Skeletal muscle tissue (tissue), 3 donors: ENCODE measurements at regions not wholly inside any gene's neighbourhood (a gene's known extent, or its start where the extent isn't known, plus 50 kb on each side); places are given as distances from the start of the nearest gene placed in this dataset.
"Not testable (repeated sequence)": the region's sequence is repeated elsewhere in the genome, so short reads cannot be mapped to it uniquely, and the experiment has no call there.

Source experiments
- H3K27ac ChIP-seq: one replicate; pipeline ENCODE4 v1.7.0; 2013; ENCODE audit warnings: mild to moderate bottlenecking, low read depth, low read length, inconsistent platforms
- H3K27me3 ChIP-seq, 3 donors: one replicate each; pipeline ENCODE4 v1.7.0; 2013; ENCODE audit warnings: low read length in 3 of 3; ENCODE audit not compliant: control insufficient read depth in 3 of 3, insufficient read depth in 3 of 3
- H3K36me3 ChIP-seq, 3 donors: one replicate each; pipeline ENCODE4 v1.7.0; 2013; ENCODE audit warnings: low read length in 3 of 3; ENCODE audit not compliant: control insufficient read depth in 3 of 3, insufficient read depth in 3 of 3
- H3K4me1 ChIP-seq, 3 donors: one replicate each; pipeline ENCODE4 v1.7.0; 2013; ENCODE audit warnings: low read length in 3 of 3, mild to moderate bottlenecking in 3 of 3; ENCODE audit not compliant: control insufficient read depth in 3 of 3, insufficient read depth in 3 of 3
- H3K4me3 ChIP-seq, 3 donors: one replicate each; pipeline ENCODE4 v1.7.0; 2013; ENCODE audit warnings: low read length in 3 of 3
- H3K9ac ChIP-seq, 3 donors: one replicate each; pipeline ENCODE4 v1.7.0; 2013; ENCODE audit warnings: low read length in 3 of 3, mild to moderate bottlenecking in 3 of 3, moderate library complexity in 2 of 3, low read depth in 1 of 3
- H3K9me3 ChIP-seq, 3 donors: one replicate each; pipeline ENCODE4 v1.7.0; 2013; ENCODE audit warnings: low read length in 3 of 3; ENCODE audit not compliant: control insufficient read depth in 3 of 3
- donor health status: Osteomylitis.

DNA sequence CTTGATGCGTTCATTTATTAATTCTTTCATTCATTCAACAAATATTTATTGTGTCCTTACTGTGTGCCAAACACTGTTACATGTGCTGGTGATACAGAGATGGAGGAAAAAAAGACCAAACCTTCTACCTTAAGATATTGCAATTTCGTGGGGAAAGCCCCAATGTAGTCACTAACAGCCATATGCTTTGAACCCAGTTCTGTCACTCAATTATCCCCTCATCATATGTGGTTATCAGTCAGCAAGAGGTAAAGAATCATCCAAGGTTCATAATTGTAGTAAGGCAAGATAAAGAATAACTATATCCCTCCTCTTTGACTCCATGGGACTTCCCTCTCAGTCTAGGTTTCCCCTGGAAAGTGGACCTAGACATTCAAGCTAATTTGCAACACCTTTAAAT, 1185.6 kb upstream of the CELF4 start:
- no peak overlapping the region for H3K27ac ChIP-seq
- no peak overlapping the region for H3K4me3 ChIP-seq
- H3K9me3 ChIP-seq, result peaks cover 0 to 3% (median 0%) of the 10 kb centered on the region in 3 donors
- H3K27me3 ChIP-seq, result no peaks in the 10 kb centered on the region
- no peaks in the 10 kb centered on the region for H3K36me3 ChIP-seq
- H3K9ac ChIP-seq, result no peak overlapping the region
- no peaks in the 10 kb centered on the region for H3K4me1 ChIP-seq

- Histone ChIP-seq H3K9me3 (peaks cover 0 to 3% (median 0%) of the 10 kb centered on the region in 3 donors), H3K4me1 (no peaks in the 10 kb centered on the region), H3K27me3 (no peaks in the 10 kb centered on the region), H3K27ac (no peak overlapping the region), H3K36me3 (no peaks in the 10 kb centered on the region), H3K9ac (no peak overlapping the region), H3K4me3 (no peak overlapping the region)
These were observed 1185.2 kb upstream of the CELF4 start for GRCh38 chr18:38750751-38751150.

DNA sequence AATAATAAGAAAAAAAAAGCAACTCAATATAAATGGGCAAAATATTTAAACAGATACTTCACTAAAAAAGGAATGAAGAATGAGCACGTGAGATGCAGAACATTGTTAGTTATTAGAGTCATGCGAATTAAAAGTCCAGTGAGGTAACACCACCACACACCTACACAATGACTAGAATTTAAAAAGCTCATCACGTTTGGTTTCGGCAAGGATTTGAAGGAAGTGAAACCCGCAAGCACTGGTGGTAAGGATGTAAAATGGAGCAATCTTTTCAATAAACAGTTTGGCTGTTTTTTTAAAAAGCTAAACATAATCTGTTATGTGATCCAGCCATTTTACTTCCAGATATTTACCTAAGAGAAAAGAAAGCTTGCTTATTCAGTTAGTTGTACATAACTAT, 1181.6 kb upstream of the CELF4 start:
- Histone ChIP-seq H3K9ac (no peak overlapping the region), H3K4me3 (no peak overlapping the region), H3K27ac (no peak overlapping the region), H3K36me3 (no peaks in the 10 kb centered on the region), H3K27me3 (no peaks in the 10 kb centered on the region), H3K9me3 (peaks cover 0 to 3% (median 0%) of the 10 kb centered on the region in 3 donors), H3K4me1 (no peaks in the 10 kb centered on the region)

DNA sequence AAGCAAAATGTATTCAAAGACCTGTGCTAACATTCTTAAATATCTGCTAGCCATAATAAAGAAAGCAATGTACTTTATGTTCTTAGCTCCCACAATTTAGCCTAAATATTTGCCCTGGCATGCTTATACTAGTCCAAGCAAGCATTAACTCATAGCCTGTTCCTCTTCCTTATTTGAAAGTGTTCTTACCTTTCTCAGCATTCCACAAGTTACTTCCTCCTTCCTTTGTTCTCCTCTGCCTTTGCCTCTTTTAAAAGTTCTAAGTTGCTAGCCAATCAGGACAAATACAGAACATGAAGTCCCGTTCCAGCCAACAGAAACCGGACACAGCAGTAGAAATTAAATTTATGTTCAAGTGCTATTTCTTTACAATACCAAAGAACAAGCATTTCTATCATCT, 1154.6 kb upstream of the CELF4 start:
- not testable (repeated sequence) for H3K27ac ChIP-seq, H3K9me3 ChIP-seq, H3K36me3 ChIP-seq, H3K9ac ChIP-seq, H3K27me3 ChIP-seq, H3K4me3 ChIP-seq, H3K4me1 ChIP-seq

- Histone ChIP-seq H3K4me3 (no peak overlapping the region), H3K36me3 (no peaks in the 10 kb centered on the region), H3K9me3 (no peaks in the 10 kb centered on the region), H3K27me3 (no peaks in the 10 kb centered on the region), H3K27ac (no peak overlapping the region), H3K9ac (no peak overlapping the region), H3K4me1 (no peaks in the 10 kb centered on the region)
These were observed 1152.8 kb upstream of the CELF4 start for GRCh38 chr18:38718365-38718901.

DNA sequence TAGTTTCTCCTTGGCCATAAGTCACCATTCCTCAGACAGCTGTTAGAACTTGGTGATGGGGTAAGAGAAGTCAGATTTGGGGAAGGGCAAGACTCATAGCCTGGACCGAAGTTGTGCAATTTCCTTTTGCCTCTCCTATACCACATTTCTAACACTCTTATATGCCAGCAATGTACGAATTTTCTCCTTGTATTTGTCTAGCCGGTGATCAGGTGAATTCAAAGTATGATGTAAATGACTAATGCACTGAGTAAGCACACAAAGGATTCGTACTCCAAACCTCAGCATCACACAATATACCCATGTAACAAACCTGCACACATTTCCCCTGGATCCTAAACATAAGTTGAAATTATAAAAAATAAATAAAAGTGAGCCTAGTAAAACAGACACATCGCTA, 1143.5 kb upstream of the CELF4 start:
- Histone ChIP-seq H3K4me3 (no peak overlapping the region), H3K27me3 (no peaks in the 10 kb centered on the region), H3K4me1 (no peaks in the 10 kb centered on the region), H3K9ac (no peak overlapping the region), H3K9me3 (no peaks in the 10 kb centered on the region), H3K36me3 (no peaks in the 10 kb centered on the region), H3K27ac (no peak overlapping the region)

DNA sequence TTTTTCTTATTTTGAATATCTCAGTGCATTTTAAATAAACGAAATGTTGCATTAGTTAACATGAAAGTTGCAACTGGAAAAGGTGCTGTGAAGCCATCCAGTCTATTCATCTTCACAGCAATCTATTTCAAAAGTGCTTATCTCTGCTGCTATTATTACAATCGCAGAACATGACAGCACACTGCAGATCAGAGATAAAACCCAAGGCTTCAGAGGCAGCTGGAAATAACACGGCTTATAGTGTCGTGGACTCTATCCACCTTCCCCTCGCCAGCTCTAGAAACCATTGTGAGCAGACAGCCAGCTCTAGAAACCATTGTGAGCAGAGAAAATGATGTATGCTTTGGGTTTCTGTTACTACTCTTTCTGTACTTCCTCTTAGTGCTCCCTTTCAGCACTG, 1140.8 kb upstream of the CELF4 start:
- Histone ChIP-seq H3K4me3 (no peak overlapping the region), H3K36me3 (no peaks in the 10 kb centered on the region), H3K9ac (no peak overlapping the region), H3K4me1 (no peaks in the 10 kb centered on the region), H3K9me3 (no peaks in the 10 kb centered on the region), H3K27me3 (no peaks in the 10 kb centered on the region), H3K27ac (no peak overlapping the region)

DNA sequence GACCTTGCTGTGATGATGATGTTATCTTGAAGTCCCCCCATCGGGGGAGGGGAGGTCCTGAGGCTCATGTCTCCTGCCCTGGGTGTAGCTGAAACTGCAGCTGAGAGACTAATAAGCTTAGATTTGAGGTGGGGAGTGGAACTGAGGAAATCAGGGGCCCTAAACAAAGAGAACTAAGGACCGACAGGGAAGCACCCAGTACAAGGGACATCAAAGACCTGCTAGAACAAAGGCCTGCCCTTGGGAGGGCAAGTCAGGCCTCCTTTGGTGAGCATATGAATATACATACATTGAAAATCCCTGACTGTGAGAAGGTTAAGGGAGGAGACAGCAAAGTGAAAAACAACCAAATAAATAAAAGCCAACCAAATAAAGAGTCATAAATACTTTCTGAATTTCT, 1132.5 kb upstream of the CELF4 start:
- Histone ChIP-seq H3K27ac (no peak overlapping the region), H3K9me3 (no peaks in the 10 kb centered on the region), H3K4me3 (no peak overlapping the region), H3K27me3 (no peaks in the 10 kb centered on the region), H3K36me3 (no peaks in the 10 kb centered on the region), H3K9ac (no peak overlapping the region), H3K4me1 (no peaks in the 10 kb centered on the region)

DNA sequence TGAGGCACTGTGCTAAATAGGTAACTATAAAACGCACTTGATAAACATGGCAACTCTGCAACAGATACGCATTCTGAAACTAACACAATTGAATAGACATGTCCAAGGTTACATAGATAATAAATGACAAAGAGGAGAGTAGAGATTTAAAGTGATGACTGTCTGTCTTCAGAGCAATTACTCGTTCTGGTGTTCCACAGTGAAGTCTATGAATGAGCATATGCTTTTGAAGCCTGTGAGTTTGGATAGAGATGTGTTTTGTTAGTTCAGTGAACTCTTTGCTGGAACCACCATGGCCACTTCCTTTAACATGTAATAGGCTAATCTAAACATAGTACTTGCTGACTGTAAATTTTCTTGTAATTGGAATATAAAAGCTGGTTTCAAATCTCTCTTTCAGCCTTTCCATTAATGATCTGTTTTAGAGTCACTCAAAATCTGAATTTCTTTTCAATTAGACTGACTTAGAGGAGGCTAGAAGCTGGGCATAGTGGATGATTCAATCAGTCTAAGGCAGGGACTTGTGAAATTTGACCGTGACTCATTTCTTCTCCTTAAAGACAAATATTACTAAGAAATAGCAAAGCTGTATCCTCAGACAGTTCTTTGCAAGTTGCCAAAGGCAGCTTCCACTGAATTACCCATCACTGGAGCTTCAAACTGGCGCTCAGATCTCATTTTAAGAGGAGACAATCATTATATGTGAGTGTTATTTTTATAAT, 1130.1 kb upstream of the CELF4 start:
- no peak overlapping the region for H3K9ac ChIP-seq
- H3K36me3 ChIP-seq, result no peaks in the 10 kb centered on the region
- no peaks in the 10 kb centered on the region for H3K9me3 ChIP-seq
- H3K4me3 ChIP-seq, result no peak overlapping the region
- no peak overlapping the region for H3K27ac ChIP-seq
- no peaks in the 10 kb centered on the region for H3K27me3 ChIP-seq
- H3K4me1 ChIP-seq, result no peaks in the 10 kb centered on the region

DNA sequence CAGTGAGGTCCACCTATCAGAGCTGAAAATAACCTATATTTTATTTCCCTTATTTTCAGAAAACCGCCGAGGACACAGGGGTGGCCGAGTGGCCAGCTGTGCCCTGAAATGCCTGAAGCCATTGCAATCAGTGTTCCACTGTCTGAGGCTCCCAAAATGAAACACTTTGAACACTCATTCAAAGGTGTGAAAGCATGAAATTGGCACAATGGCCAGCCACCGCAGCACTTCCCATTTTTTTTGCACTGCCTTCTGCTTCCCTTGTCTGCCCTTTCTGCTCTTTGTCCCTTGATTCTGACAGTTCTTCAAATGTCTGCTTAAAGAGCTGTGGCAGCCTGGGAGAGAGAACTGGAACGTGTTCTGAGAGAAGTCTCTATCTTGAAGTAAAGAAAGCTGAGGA, 1127.5 kb upstream of the CELF4 start:
- Histone ChIP-seq H3K9me3 (no peaks in the 10 kb centered on the region), H3K27me3 (no peaks in the 10 kb centered on the region), H3K36me3 (no peaks in the 10 kb centered on the region), H3K27ac (no peak overlapping the region), H3K4me3 (no peak overlapping the region), H3K9ac (no peak overlapping the region), H3K4me1 (no peaks in the 10 kb centered on the region)
